GM20431 (cell line): ENCODE measurements at regions not wholly inside any gene's neighbourhood (a gene's known extent, or its start where the extent isn't known, plus 50 kb on each side); places are given as distances from the start of the nearest gene placed in this dataset.
"Not testable (repeated sequence)": the region's sequence is repeated elsewhere in the genome, so short reads cannot be mapped to it uniquely, and the experiment has no call there.

ENCODE experiments used
- in situ Hi-C: fragments of 300-500 bp; cut with MseI, MboI; formaldehyde crosslinking; loops from one replicate; pipeline ENCODE4 v1.15.0; 2020; ENCODE audit warnings: low sequenced_read_pairs; ENCODE audit not compliant: unreplicated experiment

GRCh38 chr10:2207246-2207922 is 470.1 kb upstream of the ADARB2 start:
- in situ Hi-C loops: no loop called here

- in situ Hi-C loops: no loop called here
Observed at GRCh38 chr10:2205406-2205805, 468.1 kb upstream of the ADARB2 start.

- in situ Hi-C loops: no loop called here
Observed at GRCh38 chr10:2202401-2202800, 465.1 kb upstream of the ADARB2 start.

- in situ Hi-C loops: no loop called here
Observed at GRCh38 chr10:2201534-2202099, 464.3 kb upstream of the ADARB2 start.

- in situ Hi-C loops: no loop called here
Observed at GRCh38 chr10:2197663-2198062, 460.3 kb upstream of the ADARB2 start.

GRCh38 chr10:2196272-2196671 is 458.9 kb upstream of the ADARB2 start:
- in situ Hi-C loops: no loop called here

GRCh38 chr10:2189356-2189755 is 452.0 kb upstream of the ADARB2 start:
- in situ Hi-C loops: not testable (repeated sequence)

- in situ Hi-C loops: no loop called here
Observed at GRCh38 chr10:2188371-2188770, 451.0 kb upstream of the ADARB2 start.

GRCh38 chr10:2173327-2173726 is 436.0 kb upstream of the ADARB2 start:
- in situ Hi-C loops: no loop called here

GRCh38 chr10:2165771-2166460 is 428.6 kb upstream of the ADARB2 start:
- in situ Hi-C loops: no loop called here

GRCh38 chr10:2150288-2150687 is 413.0 kb upstream of the ADARB2 start:
- in situ Hi-C loops: no loop called here

GRCh38 chr10:2145926-2146478 is 408.7 kb upstream of the ADARB2 start:
- in situ Hi-C loops: no loop called here

GRCh38 chr10:2145491-2145890 is 408.2 kb upstream of the ADARB2 start:
- in situ Hi-C loops: no loop called here

GRCh38 chr10:2144584-2144983 is 407.3 kb upstream of the ADARB2 start:
- in situ Hi-C loops: no loop called here

GRCh38 chr10:2143213-2143835 is 406.0 kb upstream of the ADARB2 start:
- in situ Hi-C loops: no loop called here

GRCh38 chr10:2139746-2140145 is 402.4 kb upstream of the ADARB2 start:
- in situ Hi-C loops: no loop called here

- in situ Hi-C loops: no loop called here
Observed at GRCh38 chr10:2137549-2138174, 400.3 kb upstream of the ADARB2 start.

GRCh38 chr10:2130705-2131305 is 393.5 kb upstream of the ADARB2 start:
- in situ Hi-C loops: no loop called here

GRCh38 chr10:2128991-2129390 is 391.7 kb upstream of the ADARB2 start:
- in situ Hi-C loops: no loop called here

GRCh38 chr10:2124135-2124534 is 386.8 kb upstream of the ADARB2 start:
- in situ Hi-C loops: no loop called here
